Limb (tissue), 2 donors: ENCODE measurements at regions not wholly inside any gene's neighbourhood (a gene's known extent, or its start where the extent isn't known, plus 50 kb on each side); places are given as distances from the start of the nearest gene placed in this dataset.
"Not testable (repeated sequence)": the region's sequence is repeated elsewhere in the genome, so short reads cannot be mapped to it uniquely, and the experiment has no call there.

ENCODE experiments used
- DNase-seq, 2 donors: peaks; one replicate each; pipeline ENCODE4 v3.0.0-alpha.2; 2016; ENCODE audit errors: extremely low spot score in 2 of 2

- DNase-seq: peak in 1 of 2 donors; percentile 55
These were observed 1015.1 kb downstream of the EPHA7 start for GRCh38 chr6:92404281-92404680.

- DNase-seq: peak in 1 of 2 donors; percentile 33
These were observed 1019.4 kb downstream of the EPHA7 start for GRCh38 chr6:92399911-92400310.

GRCh38 chr6:92388706-92389105 is 1030.7 kb downstream of the EPHA7 start:
- not testable (repeated sequence) for DNase-seq

GRCh38 chr6:92380803-92381601 is 1038.4 kb downstream of the EPHA7 start:
- DNase-seq: no peak

GRCh38 chr6:92377137-92377536 is 1042.2 kb downstream of the EPHA7 start:
- DNase-seq: no peak

GRCh38 chr6:92376691-92377090 is 1042.7 kb downstream of the EPHA7 start:
- DNase-seq: peak in 1 of 2 donors; percentile 48

- no peak for DNase-seq
These were observed 1047.8 kb downstream of the EPHA7 start for GRCh38 chr6:92371211-92372208.

- no peak for DNase-seq
These were observed 1050.0 kb downstream of the EPHA7 start for GRCh38 chr6:92369309-92369708.

- peak in 1 of 2 donors; percentile 82 for DNase-seq
These were observed 1054.3 kb downstream of the EPHA7 start for GRCh38 chr6:92364948-92365541.

- no peak for DNase-seq
These were observed 1056.2 kb downstream of the EPHA7 start for GRCh38 chr6:92363111-92363510.

GRCh38 chr6:92362404-92362803 is 1057.0 kb downstream of the EPHA7 start:
- DNase-seq: no peak

- DNase-seq: no peak
These were observed 1057.4 kb downstream of the EPHA7 start for GRCh38 chr6:92361990-92362389.

GRCh38 chr6:92354270-92354829 is 1065.0 kb downstream of the EPHA7 start:
- no peak for DNase-seq

GRCh38 chr6:92352130-92352529 is 1067.2 kb downstream of the EPHA7 start:
- no peak for DNase-seq

GRCh38 chr6:92341201-92341600 is 1078.2 kb downstream of the EPHA7 start:
- no peak for DNase-seq

- DNase-seq: no peak
These were observed 1079.3 kb downstream of the EPHA7 start for GRCh38 chr6:92339936-92340640.

- no peak for DNase-seq
These were observed 1081.8 kb downstream of the EPHA7 start for GRCh38 chr6:92337571-92337970.

GRCh38 chr6:92329208-92329847 is 1090.0 kb downstream of the EPHA7 start:
- DNase-seq: no peak

- no peak for DNase-seq
These were observed 1104.0 kb downstream of the EPHA7 start for GRCh38 chr6:92315312-92315711.

GRCh38 chr6:92297101-92297500 is 1122.3 kb downstream of the EPHA7 start:
- no peak for DNase-seq
